Keratinocyte (primary cell): ENCODE measurements at regions not wholly inside any gene's neighbourhood (a gene's known extent, or its start where the extent isn't known, plus 50 kb on each side); places are given as distances from the start of the nearest gene placed in this dataset.

Experiments
- DNase-seq: peaks from one replicate; pipeline ENCODE4 v3.0.0-alpha.2; 2011; ENCODE audit warnings: low read depth, missing footprints, low spot score
- FAIRE-seq: peaks from 2 replicates; lab custom pipeline; 2011; peaks lifted over from hg19 to GRCh38; lab: Jason Lieb, UNC
- H2AFZ ChIP-seq: 2 replicates; pipeline ENCODE4 v1.6.0; 2012; ENCODE audit warnings: low read length, control low read depth, inconsistent platforms; ENCODE audit not compliant: control insufficient read depth
- H3K27ac ChIP-seq: 2 replicates; pipeline ENCODE4 v1.5.1; 2011; ENCODE audit warnings: low read length; ENCODE audit not compliant: control insufficient read depth, insufficient read depth
- H3K27me3 ChIP-seq: 3 replicates; pipeline ENCODE4 v1.6.0; 2011; ENCODE audit warnings: low read length; ENCODE audit not compliant: control insufficient read depth, insufficient read depth; ENCODE audit errors: extremely low read depth
- H3K36me3 ChIP-seq, 2 experiments: 2 replicates in 1 of 2; 3 replicates in 1 of 2; pipeline ENCODE4 v1.5.1; 2011; ENCODE audit warnings: low read length in 2 of 2, mild to moderate bottlenecking in 1 of 2; ENCODE audit not compliant: control insufficient read depth in 2 of 2, insufficient read depth in 2 of 2; ENCODE audit errors: extremely low read depth in 1 of 2
- H3K4me1 ChIP-seq: 3 replicates; pipeline ENCODE4 v1.5.1; 2011; ENCODE audit warnings: low read length; ENCODE audit not compliant: control insufficient read depth, insufficient read depth; ENCODE audit errors: extremely low read depth
- H3K4me2 ChIP-seq: 3 replicates; pipeline ENCODE4 v1.6.0; 2011; ENCODE audit warnings: low read depth, low read length; ENCODE audit not compliant: control insufficient read depth, insufficient read depth; ENCODE audit errors: extremely low read depth
- H3K4me3 ChIP-seq, 3 experiments: fragments of 200-600 bp in 1 of 3; sonication (generic) in 1 of 3; 2 replicates in 2 of 3; 3 replicates in 1 of 3; pipeline ENCODE4 v1.5.1; 2011 to 2016; ENCODE audit warnings: low read length in 3 of 3, mild to moderate bottlenecking in 3 of 3, control low read depth in 2 of 3, inconsistent platforms in 1 of 3, low read depth in 1 of 3, mixed read lengths in 1 of 3, mixed run types in 1 of 3, moderate library complexity in 1 of 3; ENCODE audit not compliant: control insufficient read depth in 2 of 3, insufficient read depth in 2 of 3; ENCODE audit errors: extremely low read depth in 1 of 3
- H3K79me2 ChIP-seq: 2 replicates; pipeline ENCODE4 v1.6.0; 2012; ENCODE audit warnings: low read length; ENCODE audit not compliant: control insufficient read depth, insufficient read depth
- H3K9ac ChIP-seq: 3 replicates; pipeline ENCODE4 v1.6.0; 2011; ENCODE audit warnings: low read length; ENCODE audit not compliant: control insufficient read depth, insufficient read depth; ENCODE audit errors: extremely low read depth
- H3K9me1 ChIP-seq: 3 replicates; pipeline ENCODE4 v1.6.0; 2011; ENCODE audit warnings: low read length; ENCODE audit not compliant: control insufficient read depth, insufficient read depth; ENCODE audit errors: extremely low read depth
- H3K9me3 ChIP-seq: 2 replicates; pipeline ENCODE4 v1.5.1; 2012; ENCODE audit warnings: low read depth, low read length; ENCODE audit not compliant: control insufficient read depth
- H4K20me1 ChIP-seq: 3 replicates; pipeline ENCODE4 v1.6.0; 2011; ENCODE audit warnings: low read length; ENCODE audit not compliant: control insufficient read depth, insufficient read depth; ENCODE audit errors: extremely low read depth
- EZH2 ChIP-seq: IDR thresholded peaks from one replicate; pipeline ENCODE4 v1.6.1; 2012; ENCODE audit warnings: inconsistent platforms, mild to moderate bottlenecking, low read length, moderate library complexity
- dilution Hi-C: fragments of 300-500 bp; cut with MboI; formaldehyde crosslinking; loops from one replicate; pipeline ENCODE4 v1.7.0; 2020; ENCODE audit warnings: low sequenced_read_pairs; ENCODE audit not compliant: extremely low pct_ligation_motif_present
- TF ChIP-seq, protein P1 (sequence below), 3 experiments: IDR thresholded peaks in 1 of 3; conservative IDR thresholded peaks in 1 of 3; optimal IDR thresholded peaks in 1 of 3; 2 replicates in 2 of 3; 3 replicates in 1 of 3; pipeline versions ENCODE3 to v1.5.1; 2011; ENCODE audit warnings: low read length in 3 of 3, mild to moderate bottlenecking in 3 of 3, moderate library complexity in 2 of 3, control low read depth in 1 of 3, inconsistent platforms in 1 of 3; ENCODE audit not compliant: insufficient read depth in 2 of 3; ENCODE audit errors: extremely low read depth in 1 of 3

DNA sequence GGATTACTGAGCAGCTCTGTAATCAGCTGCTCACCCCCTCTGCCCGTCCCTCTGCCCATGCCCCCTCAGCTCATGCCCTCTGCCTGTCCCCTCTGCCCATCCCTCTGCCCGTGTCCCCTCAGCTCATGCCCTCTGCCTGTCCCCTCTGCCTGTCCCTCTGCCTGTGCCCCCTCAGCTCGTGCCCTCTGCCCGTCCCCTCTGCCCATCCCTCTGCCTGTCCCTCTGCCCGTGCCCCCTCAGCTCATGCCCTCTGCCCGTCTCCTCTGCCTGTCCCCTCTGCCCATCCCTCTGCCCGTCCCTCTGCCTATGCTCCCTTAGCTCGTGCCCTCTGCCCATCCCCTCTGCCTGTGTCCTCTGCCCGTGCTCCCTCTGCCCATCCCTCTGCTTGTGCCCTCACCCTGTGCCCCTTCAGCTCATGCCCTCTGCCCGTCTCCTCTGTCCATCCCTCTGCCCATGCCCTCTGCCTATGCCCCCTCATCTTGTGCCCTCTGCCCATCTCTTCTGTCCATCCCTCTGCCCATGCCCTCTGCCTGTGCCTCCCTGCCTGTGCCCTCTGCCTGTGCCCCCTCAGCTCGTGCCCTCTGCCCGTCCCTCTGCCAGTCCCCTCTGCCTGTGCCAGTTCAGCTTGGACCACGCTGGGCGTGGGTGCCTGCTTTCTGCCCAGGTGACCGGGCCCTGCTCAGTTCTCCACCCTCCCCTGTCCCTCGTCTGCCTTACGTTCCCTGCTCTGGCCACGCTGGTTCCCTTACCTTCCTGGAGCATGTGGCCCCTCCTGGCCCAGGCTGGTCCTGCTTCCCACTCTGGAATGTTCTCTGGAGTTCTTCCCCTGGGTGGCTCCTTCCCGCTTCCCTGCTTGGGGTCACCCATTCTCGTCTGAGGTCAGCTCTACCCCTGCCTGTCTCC, 97.6 kb downstream of the NPIPB11 start:
- Histone ChIP-seq H3K4me2 (no peak overlapping the region), H3K36me3 (no peaks in the 10 kb centered on the region)
- no peak for FAIRE-seq

DNA sequence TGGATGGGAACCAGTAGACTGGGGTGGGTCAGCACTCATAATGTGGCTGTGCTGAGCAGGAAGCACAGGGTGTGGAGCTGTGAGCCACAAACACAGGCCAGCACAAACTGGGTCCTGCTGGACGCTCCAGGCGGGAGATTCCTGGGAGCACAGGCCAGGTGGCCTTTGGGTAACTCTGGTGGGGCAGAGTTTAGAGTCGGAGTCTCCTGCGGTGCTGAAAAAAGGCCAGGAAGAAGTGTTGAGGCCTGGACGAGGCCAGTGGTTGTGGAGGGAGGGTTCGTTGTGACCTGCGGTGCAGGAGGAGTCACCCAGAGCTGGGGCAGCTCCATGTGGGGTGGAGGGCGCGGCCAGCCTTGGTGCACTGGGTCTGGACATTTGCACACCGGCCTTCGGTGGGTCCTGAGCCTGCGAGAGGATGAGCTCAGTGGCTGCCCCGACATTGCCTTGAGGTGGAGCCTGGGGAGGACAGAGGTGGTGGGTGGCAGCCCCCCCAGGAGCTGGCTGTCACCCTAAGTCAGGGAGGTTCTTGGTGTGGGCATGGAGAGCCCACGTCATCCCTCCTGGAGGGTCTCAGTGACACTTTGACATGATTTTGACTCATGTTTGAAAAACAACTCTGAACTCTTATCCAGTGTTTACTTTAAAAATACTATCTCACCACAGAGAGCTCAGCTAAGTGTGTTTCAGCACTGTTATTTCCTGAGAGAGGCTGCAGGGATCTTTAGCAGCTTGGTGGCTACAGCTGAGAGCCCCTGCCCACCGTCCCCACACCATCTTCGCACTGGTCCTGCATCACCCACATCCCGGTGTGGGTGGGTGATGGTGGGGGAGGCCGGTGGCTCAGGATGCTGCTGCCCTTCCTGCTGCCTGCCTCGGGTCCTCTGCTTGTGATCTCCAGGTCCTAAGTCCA, 98.7 kb downstream of the NPIPB11 start:
- Histone ChIP-seq H3K9me3 (no peaks in the 10 kb centered on the region), H3K79me2 (no peaks in the 10 kb centered on the region), H3K9me1 (no peaks in the 10 kb centered on the region), H3K27ac (no peak overlapping the region), H3K4me3 (no peak overlapping the region), H2AFZ (no peak overlapping the region), H4K20me1 (no peaks in the 10 kb centered on the region), H3K4me1 (no peaks in the 10 kb centered on the region), H3K4me2 (no peak overlapping the region), H3K36me3 (no peaks in the 10 kb centered on the region), H3K9ac (no peak overlapping the region), H3K27me3 (no peaks in the 10 kb centered on the region)
- dilution Hi-C loops, result no loop called here
- DNase-seq, result no peak
- no peak for FAIRE-seq
- TF ChIP-seq, protein P1, sequence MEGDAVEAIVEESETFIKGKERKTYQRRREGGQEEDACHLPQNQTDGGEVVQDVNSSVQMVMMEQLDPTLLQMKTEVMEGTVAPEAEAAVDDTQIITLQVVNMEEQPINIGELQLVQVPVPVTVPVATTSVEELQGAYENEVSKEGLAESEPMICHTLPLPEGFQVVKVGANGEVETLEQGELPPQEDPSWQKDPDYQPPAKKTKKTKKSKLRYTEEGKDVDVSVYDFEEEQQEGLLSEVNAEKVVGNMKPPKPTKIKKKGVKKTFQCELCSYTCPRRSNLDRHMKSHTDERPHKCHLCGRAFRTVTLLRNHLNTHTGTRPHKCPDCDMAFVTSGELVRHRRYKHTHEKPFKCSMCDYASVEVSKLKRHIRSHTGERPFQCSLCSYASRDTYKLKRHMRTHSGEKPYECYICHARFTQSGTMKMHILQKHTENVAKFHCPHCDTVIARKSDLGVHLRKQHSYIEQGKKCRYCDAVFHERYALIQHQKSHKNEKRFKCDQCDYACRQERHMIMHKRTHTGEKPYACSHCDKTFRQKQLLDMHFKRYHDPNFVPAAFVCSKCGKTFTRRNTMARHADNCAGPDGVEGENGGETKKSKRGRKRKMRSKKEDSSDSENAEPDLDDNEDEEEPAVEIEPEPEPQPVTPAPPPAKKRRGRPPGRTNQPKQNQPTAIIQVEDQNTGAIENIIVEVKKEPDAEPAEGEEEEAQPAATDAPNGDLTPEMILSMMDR (optimal IDR thresholded peaks at IDR 0.05 in 1 of 3, IDR thresholded peaks at IDR 0.05 in 1 of 3, conservative IDR thresholded peaks at IDR 0.05 in 1 of 3; ENCODE audit: extremely low read depth in 1 of 3, insufficient read depth in 2 of 3, low read length in 3 of 3), result no peak
- TF ChIP-seq EZH2, result no peak

More for the DNA sequence above, 97.6 kb downstream of the NPIPB11 start:
- TF ChIP-seq, protein P1 (optimal IDR thresholded peaks at IDR 0.05 in 1 of 3, IDR thresholded peaks at IDR 0.05 in 1 of 3, conservative IDR thresholded peaks at IDR 0.05 in 1 of 3; ENCODE audit: extremely low read depth in 1 of 3, insufficient read depth in 2 of 3, low read length in 3 of 3), result no peak
- TF ChIP-seq EZH2, result no peak
- Histone ChIP-seq H3K9me1 (no peaks in the 10 kb centered on the region), H3K9ac (no peak overlapping the region), H3K27me3 (no peaks in the 10 kb centered on the region), H3K27ac (no peak overlapping the region), H3K4me3 (no peak overlapping the region), H3K4me1 (no peaks in the 10 kb centered on the region), H3K79me2 (no peaks in the 10 kb centered on the region), H2AFZ (no peak overlapping the region), H3K9me3 (no peaks in the 10 kb centered on the region), H4K20me1 (no peaks in the 10 kb centered on the region)
- dilution Hi-C loops, result no loop called here
- DNase-seq, result no peak
